ENCODE measurements at regions not wholly inside any gene's neighbourhood (a gene's known extent, or its start where the extent isn't known, plus 50 kb on each side); places are given as distances from the start of the nearest gene placed in this dataset.

GRCh38 chr5:23763170-23763569, 255.8 kb downstream of the PRDM9 start:
- TF ChIP-seq CTCF (IDR thresholded peaks at IDR 0.05) (no peak), POLR2A (IDR thresholded peaks at IDR 0.05) (no peak)
